ENCODE measurements at regions not wholly inside any gene's neighbourhood (a gene's known extent, or its start where the extent isn't known, plus 50 kb on each side); places are given as distances from the start of the nearest gene placed in this dataset.
"Not testable (repeated sequence)": the region's sequence is repeated elsewhere in the genome, so short reads cannot be mapped to it uniquely, and the experiment has no call there.

DNA sequence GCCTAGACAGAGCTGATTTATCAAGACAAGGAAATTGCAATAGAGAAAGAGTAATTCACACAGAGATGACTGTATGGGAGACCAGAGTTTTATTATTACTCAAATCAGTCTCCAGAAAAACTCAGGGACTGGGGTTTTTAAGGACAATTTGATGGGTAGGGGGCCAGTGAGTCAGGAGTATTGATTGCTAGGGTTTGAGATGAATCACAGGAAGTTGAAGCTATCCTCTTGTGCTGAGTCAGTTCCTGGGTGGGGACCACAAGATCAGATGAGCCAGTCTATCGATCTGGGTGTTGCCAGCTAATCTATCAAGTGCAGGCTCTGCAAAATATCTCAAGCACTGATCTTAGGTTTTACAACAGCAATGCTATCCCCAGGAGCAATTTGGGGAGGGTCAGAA lies 87.4 kb upstream of the TGIF2LY start:
- DNase-seq, result not testable (repeated sequence)

GRCh38 chrY:3494539-3494938 lies 84.3 kb upstream of the TGIF2LY start:
- not testable (repeated sequence) for DNase-seq

DNA sequence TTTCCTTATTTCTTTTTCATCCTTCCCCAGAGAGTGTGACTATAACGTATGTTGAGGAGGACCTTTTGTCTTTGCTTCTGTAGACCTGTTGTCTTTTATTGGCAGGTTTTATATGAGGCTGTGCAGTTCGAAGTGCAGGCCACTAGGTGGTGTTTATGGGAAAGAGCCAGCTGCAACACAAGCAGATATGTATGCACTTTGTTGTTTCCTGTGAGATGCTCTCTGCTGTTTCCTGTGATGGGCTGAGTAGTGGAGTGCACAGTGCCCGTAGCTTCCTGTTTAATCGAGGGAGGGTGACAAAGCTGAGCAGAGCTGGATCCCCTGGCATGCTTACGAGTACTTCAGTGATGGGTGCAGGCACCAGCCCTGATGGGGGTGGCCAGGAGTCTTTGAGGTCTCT lies 51.8 kb upstream of the TGIF2LY start:
- peak; percentile 18 for DNase-seq
